ENCODE measurements at regions not wholly inside any gene's neighbourhood (a gene's known extent, or its start where the extent isn't known, plus 50 kb on each side); places are given as distances from the start of the nearest gene placed in this dataset.

GRCh38 chr3:182527745-182528144 lies 265.6 kb upstream of the ATP11B start:
- Histone ChIP-seq H3K9me3 (ENCODE audit: control insufficient read depth in 4 of 4, low read length in 3 of 4) (no peaks in the 10 kb centered on the region), H3K27me3 (ENCODE audit: control insufficient read depth in 4 of 4, insufficient read depth in 4 of 4, low read length in 3 of 4) (peaks cover 0 to 3% (median 0%) of the 10 kb centered on the region in 4 donors), H3K4me3 (ENCODE audit: low read depth in 1 of 3, low read length in 3 of 3) (no peak overlapping the region), H3K36me3 (ENCODE audit: control insufficient read depth in 4 of 4, insufficient read depth in 3 of 4, low read depth in 1 of 4, low read length in 3 of 4) (no peaks in the 10 kb centered on the region), H3K4me1 (ENCODE audit: control insufficient read depth in 4 of 4, insufficient read depth in 4 of 4, low read length in 3 of 4) (no peaks in the 10 kb centered on the region), H3K9ac (ENCODE audit: low read depth in 1 of 2, low read length in 2 of 2) (no peak overlapping the region), H3K27ac (ENCODE audit: low read depth in 1 of 2, low read length in 2 of 2) (no peak overlapping the region)
- no peak for DNase-seq (ENCODE audit: low spot score)
- TF ChIP-seq SP1 (IDR thresholded peaks at IDR 0.05), result no peak
- no peak for TF ChIP-seq NR2F2 (IDR thresholded peaks at IDR 0.05)
- no peak for TF ChIP-seq ATF3 (IDR thresholded peaks at IDR 0.05)
- no peak for TF ChIP-seq ZBTB33 (IDR thresholded peaks at IDR 0.05)

GRCh38 chr3:182530316-182530715 lies 263.0 kb upstream of the ATP11B start:
- Histone ChIP-seq H3K9ac (ENCODE audit: low read depth in 1 of 2, low read length in 2 of 2) (no peak overlapping the region), H3K27ac (ENCODE audit: low read depth in 1 of 2, low read length in 2 of 2) (no peak overlapping the region), H3K4me3 (ENCODE audit: low read depth in 1 of 3, low read length in 3 of 3) (no peak overlapping the region), H3K27me3 (ENCODE audit: control insufficient read depth in 4 of 4, insufficient read depth in 4 of 4, low read length in 3 of 4) (peaks cover 0 to 3% (median 0%) of the 10 kb centered on the region in 4 donors), H3K9me3 (ENCODE audit: control insufficient read depth in 4 of 4, low read length in 3 of 4) (no peaks in the 10 kb centered on the region), H3K4me1 (ENCODE audit: control insufficient read depth in 4 of 4, insufficient read depth in 4 of 4, low read length in 3 of 4) (no peaks in the 10 kb centered on the region), H3K36me3 (ENCODE audit: control insufficient read depth in 4 of 4, insufficient read depth in 3 of 4, low read depth in 1 of 4, low read length in 3 of 4) (no peaks in the 10 kb centered on the region)
- DNase-seq (ENCODE audit: low spot score), result no peak
- TF ChIP-seq FOXA2 (IDR thresholded peaks at IDR 0.05) (no peak), NR2F2 (IDR thresholded peaks at IDR 0.05) (no peak), REST (IDR thresholded peaks at IDR 0.05) (no peak), YY1 (IDR thresholded peaks at IDR 0.05) (no peak), RAD21 (IDR thresholded peaks at IDR 0.05) (no peak), RXRA (IDR thresholded peaks at IDR 0.05) (no peak), TAF1 (conservative IDR thresholded peaks at IDR 0.05) (no peak), CTCF (IDR thresholded peaks at IDR 0.05; ENCODE audit: low read depth, low read length, missing input control) (no peak), FOXA1 (IDR thresholded peaks at IDR 0.05) (no peak), SP1 (IDR thresholded peaks at IDR 0.05) (no peak), GABPA (IDR thresholded peaks at IDR 0.05 in 1 of 2, conservative IDR thresholded peaks at IDR 0.05 in 1 of 2) (no peak), HNF4G (IDR thresholded peaks at IDR 0.05) (no peak), ATF3 (IDR thresholded peaks at IDR 0.05) (no peak), JUND (IDR thresholded peaks at IDR 0.05) (no peak), HNF4A (conservative IDR thresholded peaks at IDR 0.05) (no peak), EGR1 (IDR thresholded peaks at IDR 0.05; ENCODE audit: low read depth in 2 of 2) (no peak), MAX (IDR thresholded peaks at IDR 0.05) (no peak), ZBTB33 (IDR thresholded peaks at IDR 0.05) (no peak)
- 75% methylated on average over 3 of the region's 3 CpGs for WGBS
